NCI-H748 (cell line): ENCODE measurements at regions not wholly inside any gene's neighbourhood (a gene's known extent, or its start where the extent isn't known, plus 50 kb on each side); places are given as distances from the start of the nearest gene placed in this dataset.

Source experiments
- DNase-seq: peaks from one replicate; lab custom pipeline; 2025; ENCODE audit not compliant: unreplicated experiment; lab: John Stamatoyannopoulos, UW

GRCh38 chr6:126419901-126420300 lies 80.0 kb downstream of the CENPW start:
- DNase-seq: no peak

- DNase-seq: no peak
These were observed 83.0 kb downstream of the CENPW start for GRCh38 chr6:126422912-126423311.

GRCh38 chr6:126427713-126428112 lies 87.8 kb downstream of the CENPW start:
- DNase-seq: no peak

- DNase-seq: no peak
These were observed 90.0 kb downstream of the CENPW start for GRCh38 chr6:126429866-126430265.

GRCh38 chr6:126432564-126432963 lies 92.6 kb downstream of the CENPW start:
- no peak for DNase-seq

GRCh38 chr6:126433927-126434326 lies 94.0 kb downstream of the CENPW start:
- no peak for DNase-seq

- DNase-seq: no peak
These were observed 97.3 kb downstream of the CENPW start for GRCh38 chr6:126437205-126437604.

GRCh38 chr6:126439040-126439439 lies 99.1 kb downstream of the CENPW start:
- DNase-seq: no peak

- no peak for DNase-seq
These were observed 101.0 kb downstream of the CENPW start for GRCh38 chr6:126440923-126441322.

- DNase-seq: no peak
These were observed 104.9 kb downstream of the CENPW start for GRCh38 chr6:126444659-126445273.

GRCh38 chr6:126446248-126446647 lies 106.3 kb downstream of the CENPW start:
- DNase-seq: no peak

- no peak for DNase-seq
These were observed 107.5 kb downstream of the CENPW start for GRCh38 chr6:126447367-126447766.

- DNase-seq: no peak
These were observed 121.1 kb downstream of the CENPW start for GRCh38 chr6:126461045-126461444.

GRCh38 chr6:126464245-126464644 lies 124.3 kb downstream of the CENPW start:
- no peak for DNase-seq

GRCh38 chr6:126475449-126475848 lies 135.5 kb downstream of the CENPW start:
- DNase-seq: no peak

GRCh38 chr6:126477678-126478077 lies 137.8 kb downstream of the CENPW start:
- no peak for DNase-seq

- no peak for DNase-seq
These were observed 140.4 kb downstream of the CENPW start for GRCh38 chr6:126480268-126480667.

GRCh38 chr6:126481319-126481718 lies 141.4 kb downstream of the CENPW start:
- no peak for DNase-seq

- no peak for DNase-seq
These were observed 164.9 kb downstream of the CENPW start for GRCh38 chr6:126504792-126505191.

GRCh38 chr6:126513198-126513597 lies 173.3 kb downstream of the CENPW start:
- DNase-seq: no peak

GRCh38 chr6:126516411-126516810 lies 176.5 kb downstream of the CENPW start:
- no peak for DNase-seq

GRCh38 chr6:126524811-126525326 lies 185.0 kb downstream of the CENPW start:
- DNase-seq: no peak

- no peak for DNase-seq
These were observed 186.6 kb downstream of the CENPW start for GRCh38 chr6:126526547-126526946.
